K562 (cell line): ENCODE measurements at regions not wholly inside any gene's neighbourhood (a gene's known extent, or its start where the extent isn't known, plus 50 kb on each side); places are given as distances from the start of the nearest gene placed in this dataset.

Experiments
- ARID2 ChIP-seq: fragments of 450-650 bp; IDR thresholded peaks from 2 replicates; pipeline ENCODE4 v1.6.1; 2017; ENCODE audit warnings: antibody characterized with exemption, mild to moderate bottlenecking
- BMI1 ChIP-seq: fragments of 150-350 bp; IDR thresholded peaks from 2 replicates; pipeline ENCODE4 v1.6.1; 2014; ENCODE audit warnings: low read length
- CHD2 ChIP-seq: IDR thresholded peaks from 2 replicates; pipeline ENCODE4 v1.6.1; 2011; ENCODE audit warnings: low read depth, low read length
- ELK3 ChIP-seq: fragments of 450-650 bp; formaldehyde crosslinking; IDR thresholded peaks from 2 replicates; pipeline ENCODE4 v1.4.0; 2020; ENCODE audit warnings: mild to moderate bottlenecking
- FOXP4 ChIP-seq: sonication (generic); formaldehyde crosslinking; IDR thresholded peaks from 2 replicates; pipeline ENCODE4 v1.8.0; 2022; ENCODE audit warnings: mild to moderate bottlenecking, missing genetic modification reagents, borderline replicate concordance
- ID3 ChIP-seq, 2 experiments: fragments of 250-450 bp in 1 of 2; fragments of 450-650 bp in 1 of 2; sonication (Bioruptor Pico) in 1 of 2; IDR thresholded peaks; 2 replicates each; pipeline versions ENCODE4 v1.6.1 to v1.8.0; 2016 to 2021; ENCODE audit warnings: mild to moderate bottlenecking in 2 of 2, moderate library complexity in 2 of 2, missing compliant biosample characterization in 1 of 2, missing genetic modification characterization in 1 of 2
- KDM1A ChIP-seq, 2 experiments: fragments of 450-650 bp; IDR thresholded peaks; 2 replicates each; pipeline ENCODE4 v1.6.1; 2016; ENCODE audit warnings: mild to moderate bottlenecking in 2 of 2
- LARP7 ChIP-seq: fragments of 450-650 bp; IDR thresholded peaks from 2 replicates; pipeline ENCODE4 v1.6.1; 2016
- NR2F6 ChIP-seq: fragments of 450-650 bp; formaldehyde crosslinking; IDR thresholded peaks from 2 replicates; pipeline ENCODE4 v1.4.0; 2020; ENCODE audit warnings: mild to moderate bottlenecking
- POLR2A ChIP-seq: fragments of 450-650 bp; conservative IDR thresholded peaks from 2 replicates; pipeline ENCODE4 v1.6.1; 2016
- RERE ChIP-seq: sonication (generic); formaldehyde crosslinking; IDR thresholded peaks from 2 replicates; pipeline ENCODE4 v1.8.0; 2023; ENCODE audit warnings: missing genetic modification reagents, mild to moderate bottlenecking, borderline replicate concordance
- SRSF7 ChIP-seq: fragments of 200-400 bp; formaldehyde crosslinking; optimal IDR thresholded peaks from 2 replicates; pipeline ENCODE3; 2017; ENCODE audit warnings: mild to moderate bottlenecking, low read depth, low read length
- ZNF282 ChIP-seq: sonication (generic); formaldehyde crosslinking; IDR thresholded peaks from 2 replicates; pipeline ENCODE4 v1.8.1; 2023; ENCODE audit warnings: missing genetic modification reagents
- ZNF592 ChIP-seq: fragments of 450-650 bp; IDR thresholded peaks from 2 replicates; pipeline ENCODE4 v1.6.1; 2017; ENCODE audit warnings: antibody characterized with exemption, mild to moderate bottlenecking

GRCh38 chr9:119005162-119005561, 364.1 kb downstream of the BRINP1 start (continued):
- TF ChIP-seq ZNF592: no peak
- TF ChIP-seq ZNF282 (CRISPR knock-in tag): no peak
- no peak for TF ChIP-seq ID3 (CRISPR knock-in tag; IDR thresholded peaks at IDR 0.05)
- TF ChIP-seq ID3 (tag; IDR thresholded peaks at IDR 0.05): no peak
- TF ChIP-seq NR2F6: no peak
- TF ChIP-seq RERE (CRISPR knock-in tag): no peak
- TF ChIP-seq ELK3: no peak
- TF ChIP-seq LARP7: no peak
- TF ChIP-seq FOXP4: no peak
- no peak for TF ChIP-seq CHD2
- no peak for TF ChIP-seq SRSF7
- no peak for TF ChIP-seq ARID2
- no peak for TF ChIP-seq BMI1
- no peak for TF ChIP-seq KDM1A (IDR thresholded peaks at IDR 0.05)
- no peak for TF ChIP-seq POLR2A
